Breast epithelium (tissue), 4 donors: ENCODE measurements at regions not wholly inside any gene's neighbourhood (a gene's known extent, or its start where the extent isn't known, plus 50 kb on each side); places are given as distances from the start of the nearest gene placed in this dataset.

Experiments
- DNase-seq, 2 donors: peaks; one replicate each; pipeline ENCODE4 v3.0.0-alpha.2; 2019; ENCODE audit warnings: low spot score in 2 of 2
- H3K27ac ChIP-seq, 2 donors: fragments of 200-600 bp; sonication (generic) in 1 of 2; one replicate each; pipeline ENCODE4 v1.5.1; 2016 to 2019; ENCODE audit warnings: mild to moderate bottlenecking in 1 of 2
- H3K27me3 ChIP-seq, 2 donors: fragments of 200-600 bp; sonication (generic) in 1 of 2; one replicate each; pipeline versions ENCODE4 v1.5.1 to v1.6.0; 2017 to 2019; ENCODE audit warnings: control low read depth in 1 of 2, mild to moderate bottlenecking in 1 of 2
- H3K36me3 ChIP-seq: fragments of 200-600 bp; one replicate; pipeline ENCODE4 v1.5.1; 2019
- H3K4me1 ChIP-seq, 2 donors: fragments of 200-600 bp; sonication (generic); one replicate each; pipeline ENCODE4 v1.5.1; 2016 to 2019; ENCODE audit warnings: control low read depth in 1 of 2
- H3K4me3 ChIP-seq, 3 donors: fragments of 200-600 bp; sonication (generic); 1 replicate in 2 of 3; 2 replicates in 1 of 3; pipeline ENCODE4 v1.5.1; 2016 to 2019; ENCODE audit warnings: mild to moderate bottlenecking in 3 of 3, moderate library complexity in 2 of 3
- H3K9me3 ChIP-seq, 2 donors: fragments of 200-600 bp; sonication (generic) in 1 of 2; one replicate each; pipeline ENCODE4 v1.5.1; 2016 to 2019; ENCODE audit warnings: control low read depth in 1 of 2
- CTCF ChIP-seq, 3 donors: fragments of 450-650 bp; IDR thresholded peaks; one replicate each; pipeline ENCODE4 v1.5.1; 2016 to 2017; ENCODE audit warnings: antibody characterized with exemption in 3 of 3, mild to moderate bottlenecking in 3 of 3, moderate library complexity in 3 of 3
- POLR2A ChIP-seq: fragments of 450-650 bp; IDR thresholded peaks from one replicate; pipeline ENCODE4 v1.6.1; 2016; ENCODE audit warnings: antibody characterized with exemption, mild to moderate bottlenecking, moderate library complexity
- POLR2AphosphoS5 ChIP-seq, 3 donors: sonication (generic); formaldehyde crosslinking; IDR thresholded peaks; one replicate each; pipeline ENCODE4 v1.6.1; 2017; ENCODE audit warnings: antibody characterized with exemption in 3 of 3
- intact Hi-C: fragments of 100-400 bp; cut with DNase I; formaldehyde crosslinking; loops from one replicate; pipeline ENCODE4 v1.15.1; 2023; ENCODE audit warnings: low total_unique reads

GRCh38 chr3:106817706-106818105 lies 559.5 kb upstream of the CCDC54 start:
- Histone ChIP-seq H3K27ac (no peak overlapping the region), H3K9me3 (no peaks in the 10 kb centered on the region), H3K36me3 (no peaks in the 10 kb centered on the region), H3K4me1 (no peaks in the 10 kb centered on the region), H3K27me3 (no peaks in the 10 kb centered on the region), H3K4me3 (no peak overlapping the region)
- no peak for TF ChIP-seq POLR2AphosphoS5 (IDR thresholded peaks at IDR 0.05)
- no peak for TF ChIP-seq POLR2A
- no peak for TF ChIP-seq CTCF (IDR thresholded peaks at IDR 0.05)
- intact Hi-C loops: no loop called here
- no peak for DNase-seq

GRCh38 chr3:106819440-106819839 lies 557.8 kb upstream of the CCDC54 start:
- H3K9me3 ChIP-seq: no peaks in the 10 kb centered on the region
- no peak overlapping the region for H3K4me3 ChIP-seq
- intact Hi-C loops: no loop called here
- H3K4me1 ChIP-seq: no peaks in the 10 kb centered on the region
- no peaks in the 10 kb centered on the region for H3K27me3 ChIP-seq
- DNase-seq: no peak
- no peak overlapping the region for H3K27ac ChIP-seq
- H3K36me3 ChIP-seq: no peaks in the 10 kb centered on the region
- TF ChIP-seq CTCF (IDR thresholded peaks at IDR 0.05) (no peak), POLR2AphosphoS5 (IDR thresholded peaks at IDR 0.05) (no peak), POLR2A (no peak)

- intact Hi-C loops: no loop called here
Observed at GRCh38 chr3:106820726-106821362, 556.4 kb upstream of the CCDC54 start.

GRCh38 chr3:106821801-106822200 lies 555.4 kb upstream of the CCDC54 start:
- Histone ChIP-seq H3K27ac (no peak overlapping the region), H3K4me1 (no peaks in the 10 kb centered on the region), H3K36me3 (no peaks in the 10 kb centered on the region), H3K27me3 (no peaks in the 10 kb centered on the region), H3K9me3 (no peaks in the 10 kb centered on the region), H3K4me3 (no peak overlapping the region)
- intact Hi-C loops: no loop called here
- DNase-seq: no peak
- TF ChIP-seq CTCF (IDR thresholded peaks at IDR 0.05): no peak
- TF ChIP-seq POLR2AphosphoS5 (IDR thresholded peaks at IDR 0.05): no peak
- TF ChIP-seq POLR2A: no peak

More at GRCh38 chr3:106820726-106821362, 556.4 kb upstream of the CCDC54 start:
- H3K27ac ChIP-seq: no peak overlapping the region
- TF ChIP-seq CTCF (IDR thresholded peaks at IDR 0.05) (no peak), POLR2AphosphoS5 (IDR thresholded peaks at IDR 0.05) (no peak), POLR2A (no peak)
- no peaks in the 10 kb centered on the region for H3K9me3 ChIP-seq
- no peaks in the 10 kb centered on the region for H3K27me3 ChIP-seq
- H3K36me3 ChIP-seq: no peaks in the 10 kb centered on the region
- H3K4me3 ChIP-seq: no peak overlapping the region
- H3K4me1 ChIP-seq: no peaks in the 10 kb centered on the region
- no peak for DNase-seq

- intact Hi-C loops: no loop called here
- TF ChIP-seq CTCF (IDR thresholded peaks at IDR 0.05): no peak
- no peak for TF ChIP-seq POLR2A
- TF ChIP-seq POLR2AphosphoS5 (IDR thresholded peaks at IDR 0.05): no peak
- no peaks in the 10 kb centered on the region for H3K4me1 ChIP-seq
- no peaks in the 10 kb centered on the region for H3K27me3 ChIP-seq
- H3K36me3 ChIP-seq: no peaks in the 10 kb centered on the region
- no peaks in the 10 kb centered on the region for H3K9me3 ChIP-seq
- no peak overlapping the region for H3K27ac ChIP-seq
- DNase-seq: no peak
- H3K4me3 ChIP-seq: no peak overlapping the region
Observed at GRCh38 chr3:106822204-106822603, 555.0 kb upstream of the CCDC54 start.
